ENCODE measurements at regions not wholly inside any gene's neighbourhood (a gene's known extent, or its start where the extent isn't known, plus 50 kb on each side); places are given as distances from the start of the nearest gene placed in this dataset.
"Not testable (repeated sequence)": the region's sequence is repeated elsewhere in the genome, so short reads cannot be mapped to it uniquely, and the experiment has no call there.

DNA sequence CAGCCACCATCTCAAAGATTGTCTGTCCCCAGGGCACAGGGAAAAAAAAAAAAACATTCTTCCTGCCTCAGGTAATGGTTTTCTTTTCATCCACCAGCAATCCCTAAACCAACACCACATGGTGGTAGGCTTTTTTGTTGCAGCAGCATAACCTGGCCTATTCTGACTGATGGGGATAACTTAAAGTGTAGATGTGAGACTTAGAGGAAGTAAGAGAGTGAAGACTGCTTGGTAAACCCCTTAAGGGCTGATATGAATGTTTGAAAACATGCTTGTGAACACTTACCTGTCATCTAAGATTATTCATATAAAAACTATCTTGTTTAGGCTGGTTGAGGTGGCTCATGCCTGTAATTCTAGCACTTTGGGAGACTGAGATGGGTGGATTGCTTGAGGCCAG is 130.2 kb upstream of the RAP1B start:
- no peak overlapping the region for H3K27ac Mint-ChIP-seq
- ATAC-seq (no peak), DNase-seq (no peak)
- H3K4me1 Mint-ChIP-seq, result peaks cover 20% of the 10 kb centered on the region
- H3K4me3 Mint-ChIP-seq, result no peak overlapping the region
- no peaks in the 10 kb centered on the region for H3K27me3 Mint-ChIP-seq
- H3K36me3 Mint-ChIP-seq (ENCODE audit: low read depth), result no peaks in the 10 kb centered on the region
- no peaks in the 10 kb centered on the region for H3K9me3 ChIP-seq (ENCODE audit: control insufficient read depth, low read length, poor library complexity, severe bottlenecking)

DNA sequence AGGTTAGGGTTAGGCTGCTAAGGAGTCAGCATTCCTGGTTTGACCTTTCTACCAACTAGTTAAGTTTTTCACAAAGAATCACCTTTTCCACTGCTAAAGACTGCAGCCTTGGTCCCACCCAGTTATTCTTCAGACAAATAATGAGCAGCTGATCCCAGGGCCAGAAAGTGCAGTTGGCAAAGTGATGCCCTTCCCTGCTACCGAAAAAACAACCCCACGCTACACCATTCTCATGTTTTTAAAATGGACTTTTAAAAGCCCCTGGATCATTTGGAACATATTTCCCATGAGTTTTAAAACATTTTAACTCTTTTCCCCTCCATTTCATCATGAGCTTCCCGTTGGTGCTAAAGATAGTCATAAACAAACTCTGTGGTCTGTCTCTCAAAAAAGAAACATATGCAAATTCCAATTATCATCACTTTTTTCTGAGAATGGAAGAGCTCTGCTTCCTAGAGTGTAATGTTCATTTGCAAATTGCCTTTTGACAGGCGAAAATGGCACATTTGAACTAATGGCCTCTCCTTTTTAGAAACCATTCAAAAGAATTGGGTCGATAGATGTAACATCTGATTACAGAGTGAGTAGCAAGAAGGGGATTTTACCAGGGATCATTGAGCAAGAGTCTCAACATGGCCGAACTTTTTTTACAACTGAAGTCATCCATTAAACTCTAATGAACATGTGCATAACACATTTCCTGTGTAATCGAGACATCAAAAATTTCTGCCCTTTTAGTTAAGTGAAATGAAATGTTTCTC is 129.3 kb upstream of the RAP1B start:
- H3K27me3 Mint-ChIP-seq, result no peaks in the 10 kb centered on the region

DNA sequence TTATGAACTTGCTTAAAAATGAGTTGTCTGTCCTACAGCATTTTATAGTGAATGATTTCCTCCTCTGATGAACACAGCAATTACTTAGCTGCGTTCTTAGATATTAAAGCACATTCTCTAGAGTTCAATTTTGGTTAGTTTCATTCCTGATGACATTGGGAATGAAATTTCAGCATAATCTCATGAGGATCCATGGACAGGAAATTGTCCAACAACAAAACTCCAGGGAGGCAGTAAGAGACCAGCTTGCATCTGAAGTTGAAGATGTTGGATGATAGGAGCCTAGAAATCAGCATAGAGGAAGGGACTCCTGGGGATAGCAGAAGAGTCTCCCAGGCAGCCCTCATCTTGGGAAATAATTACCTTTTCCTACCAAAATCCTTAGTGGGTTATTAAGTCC is 128.7 kb upstream of the RAP1B start:
- Mint-ChIP-seq H3K4me3 (no peak overlapping the region), H3K27ac (peak overlapping the region; percentile 64)

More for the DNA sequence above, 129.3 kb upstream of the RAP1B start:
- Mint-ChIP-seq H3K27ac (peak overlapping the region; percentile 64), H3K4me1 (peaks cover 20% of the 10 kb centered on the region), H3K36me3 (ENCODE audit: low read depth) (peaks cover 3% of the 10 kb centered on the region), H3K4me3 (peak overlapping the region; percentile 49)
- peak; percentile 65 for ATAC-seq
- DNase-seq, result no peak
- no peaks in the 10 kb centered on the region for H3K9me3 ChIP-seq (ENCODE audit: control insufficient read depth, low read length, poor library complexity, severe bottlenecking)

DNA sequence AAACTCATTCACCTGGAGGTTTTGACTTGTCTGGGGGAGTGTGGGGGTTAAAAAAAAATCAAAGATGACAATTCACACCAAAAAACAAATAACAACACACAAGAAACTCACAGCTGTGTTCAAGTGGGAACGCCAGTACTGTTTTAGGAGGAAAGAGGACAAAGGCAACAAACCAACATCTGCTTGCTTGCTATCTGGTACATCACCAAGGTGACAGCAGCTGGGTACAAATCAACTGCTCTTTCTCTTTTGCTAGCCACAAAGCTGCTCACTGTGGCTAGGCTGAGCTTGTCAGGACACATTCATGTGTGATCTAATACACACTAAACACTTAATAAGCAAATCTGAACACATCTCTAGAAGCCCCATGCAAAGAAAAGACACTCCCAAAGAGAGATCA is 128.0 kb upstream of the RAP1B start:
- peak; percentile 79 for ATAC-seq
- H3K4me3 Mint-ChIP-seq, result peak overlapping the region; percentile 52
- H3K4me1 Mint-ChIP-seq, result peaks cover 20% of the 10 kb centered on the region

More for the DNA sequence above, 128.7 kb upstream of the RAP1B start:
- peaks cover 20% of the 10 kb centered on the region for H3K4me1 Mint-ChIP-seq
- ATAC-seq (no peak), DNase-seq (no peak)
- no peaks in the 10 kb centered on the region for H3K27me3 Mint-ChIP-seq
- H3K9me3 ChIP-seq (ENCODE audit: control insufficient read depth, low read length, poor library complexity, severe bottlenecking), result no peaks in the 10 kb centered on the region
- H3K36me3 Mint-ChIP-seq (ENCODE audit: low read depth), result peaks cover 3% of the 10 kb centered on the region

DNA sequence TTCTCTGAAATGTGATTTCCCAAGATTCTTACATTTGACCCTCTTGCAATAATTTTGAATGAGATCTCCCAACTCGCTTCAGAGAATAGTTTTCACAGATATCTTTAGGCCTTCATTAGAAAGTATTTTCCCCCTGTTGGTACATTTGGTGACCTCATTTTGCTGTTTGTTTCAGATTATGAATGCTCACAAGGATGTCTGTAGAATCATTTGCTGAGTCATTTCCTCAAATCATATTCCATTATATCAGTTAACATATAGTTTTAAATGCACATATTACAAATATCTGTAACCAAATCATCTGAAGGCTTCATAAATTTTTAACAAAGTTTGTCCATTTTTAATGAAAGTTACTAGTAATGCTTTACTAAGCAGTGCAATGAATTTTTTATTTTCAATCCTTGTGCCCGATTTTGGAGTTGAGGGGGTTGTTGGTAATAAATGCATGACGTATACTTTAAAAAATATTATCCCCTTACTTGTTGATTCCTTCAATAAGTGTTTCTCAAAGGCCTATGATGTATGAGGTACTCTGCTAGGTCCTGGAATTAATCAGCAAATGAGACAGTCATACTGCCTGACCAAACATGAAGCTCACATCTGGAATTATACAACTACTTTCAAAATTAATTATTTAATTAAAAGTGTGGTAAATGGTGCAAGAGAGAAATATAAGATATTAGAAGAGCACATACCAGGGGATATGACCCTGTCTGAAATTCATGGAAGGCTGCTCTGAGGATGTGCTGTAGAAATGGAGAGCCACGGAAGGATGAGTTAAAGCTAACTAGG is 126.9 kb upstream of the RAP1B start:
- Mint-ChIP-seq H3K27ac (peak overlapping the region; percentile 64), H3K36me3 (ENCODE audit: low read depth) (peaks cover 3% of the 10 kb centered on the region), H3K4me3 (no peak overlapping the region), H3K4me1 (peaks cover 20% of the 10 kb centered on the region), H3K27me3 (no peaks in the 10 kb centered on the region)
- no peak for ATAC-seq
- H3K9me3 ChIP-seq (ENCODE audit: control insufficient read depth, low read length, poor library complexity, severe bottlenecking), result no peaks in the 10 kb centered on the region
- DNase-seq, result no peak

More for the DNA sequence above, 128.0 kb upstream of the RAP1B start:
- H3K9me3 ChIP-seq (ENCODE audit: control insufficient read depth, low read length, poor library complexity, severe bottlenecking), result no peaks in the 10 kb centered on the region
- Mint-ChIP-seq H3K27me3 (no peaks in the 10 kb centered on the region), H3K36me3 (ENCODE audit: low read depth) (peaks cover 3% of the 10 kb centered on the region), H3K27ac (peak overlapping the region; percentile 64)
- DNase-seq, result no peak

DNA sequence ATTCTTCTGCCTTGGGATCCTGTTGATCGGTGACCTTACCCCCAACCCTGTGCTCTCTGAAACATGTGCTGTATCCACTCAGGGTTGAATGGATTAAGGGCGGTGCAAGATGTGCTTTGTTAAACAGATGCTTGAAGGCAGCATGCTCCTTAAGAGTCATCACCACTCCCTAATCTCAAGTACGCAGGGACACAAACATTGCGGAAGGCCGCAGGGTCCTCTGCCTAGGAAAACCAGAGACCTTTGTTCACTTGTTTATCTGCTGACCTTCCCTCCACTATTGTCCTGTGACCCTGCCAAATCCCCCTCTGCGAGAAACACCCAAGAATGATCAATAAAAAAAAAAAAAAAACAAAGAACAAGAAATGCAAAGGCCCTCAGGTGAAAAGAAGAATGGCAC is 126.1 kb upstream of the RAP1B start:
- peaks cover 22% of the 10 kb centered on the region for H3K4me1 Mint-ChIP-seq
- H3K4me3 Mint-ChIP-seq, result not testable (repeated sequence)

DNA sequence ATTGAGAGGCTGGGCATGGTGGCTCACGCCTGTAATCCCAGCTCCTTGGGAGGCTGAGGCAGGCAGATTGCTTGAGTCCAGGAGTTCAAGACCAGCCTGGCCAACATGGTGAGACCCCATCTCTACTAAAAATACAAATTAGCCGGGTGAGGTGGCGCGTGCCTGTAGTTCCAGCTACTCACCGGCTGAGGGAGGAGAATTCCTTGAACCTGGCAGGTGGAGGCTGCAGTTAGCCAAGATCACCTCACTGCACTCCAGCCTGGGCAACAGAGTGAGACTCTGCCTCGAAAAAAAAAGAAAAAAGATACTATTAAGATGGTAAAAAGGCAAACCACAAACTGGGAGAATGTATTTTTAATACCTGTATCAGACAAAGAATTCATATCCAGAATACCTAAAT is 124.2 kb upstream of the RAP1B start:
- not testable (repeated sequence) for H3K27me3 Mint-ChIP-seq; H3K4me3 Mint-ChIP-seq; DNase-seq; H3K36me3 Mint-ChIP-seq (ENCODE audit: low read depth); H3K9me3 ChIP-seq (ENCODE audit: control insufficient read depth, low read length, poor library complexity, severe bottlenecking); ATAC-seq
- H3K4me1 Mint-ChIP-seq, result peaks cover 21% of the 10 kb centered on the region
- peak overlapping the region; percentile 34 for H3K27ac Mint-ChIP-seq

More for the DNA sequence above, 126.1 kb upstream of the RAP1B start:
- H3K36me3 Mint-ChIP-seq (ENCODE audit: low read depth); H3K9me3 ChIP-seq (ENCODE audit: control insufficient read depth, low read length, poor library complexity, severe bottlenecking); ATAC-seq; H3K27me3 Mint-ChIP-seq; H3K27ac Mint-ChIP-seq; DNase-seq: not testable (repeated sequence)

DNA sequence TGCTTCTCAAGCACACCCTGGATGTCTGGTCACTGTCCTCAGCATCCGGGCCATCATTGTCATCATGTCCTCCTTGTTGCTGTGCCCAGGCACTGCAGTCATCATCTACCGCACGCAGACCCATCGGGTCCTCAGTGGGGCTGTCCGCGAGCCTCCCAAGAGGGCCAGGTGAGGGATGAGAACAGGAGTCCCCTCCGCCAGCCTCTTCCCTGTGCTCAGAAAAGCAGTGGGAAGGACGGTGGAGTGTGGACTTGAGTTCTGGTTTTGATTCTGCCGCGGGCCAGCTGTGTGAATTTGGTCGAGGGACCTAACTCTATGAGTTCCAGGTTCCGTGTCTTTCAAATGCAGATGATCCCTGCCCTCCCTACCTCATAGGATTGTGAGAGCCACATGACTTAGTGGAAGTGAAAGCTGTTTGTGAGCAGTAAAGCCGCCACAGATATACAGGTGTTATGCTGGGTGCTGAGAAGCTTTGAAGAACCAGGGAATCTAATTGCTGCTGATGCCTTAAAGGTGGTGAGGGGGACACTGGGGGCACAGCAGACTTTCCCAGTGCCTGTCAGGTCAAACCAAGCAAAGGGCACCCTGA is 122.9 kb upstream of the RAP1B start:
- Mint-ChIP-seq H3K36me3 (ENCODE audit: low read depth) (peaks cover 5% of the 10 kb centered on the region), H3K4me3 (no peak overlapping the region), H3K27ac (no peak overlapping the region), H3K27me3 (no peaks in the 10 kb centered on the region), H3K4me1 (peaks cover 11% of the 10 kb centered on the region)
- H3K9me3 ChIP-seq (ENCODE audit: control insufficient read depth, low read length, poor library complexity, severe bottlenecking), result no peaks in the 10 kb centered on the region
- DNase-seq, result no peak
- ATAC-seq, result no peak

DNA sequence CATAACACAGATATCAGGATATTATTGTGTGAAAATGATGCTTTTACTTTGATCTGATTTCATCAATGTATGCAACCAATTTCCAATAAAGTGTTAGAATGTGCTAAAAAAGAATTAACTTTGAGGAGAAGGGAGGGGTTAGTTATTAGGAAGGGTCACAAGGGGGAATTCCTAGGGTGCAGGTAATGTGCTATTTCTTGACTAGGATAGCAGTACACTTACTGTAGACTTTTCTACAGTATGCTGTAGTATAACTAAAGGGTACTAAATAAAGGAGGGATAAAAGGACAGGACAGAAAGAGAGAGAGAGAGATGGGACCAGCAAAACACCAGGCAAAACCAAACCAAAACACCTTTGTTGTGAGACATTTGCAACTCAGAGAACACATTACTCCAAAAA is 121.4 kb upstream of the RAP1B start:
- Mint-ChIP-seq H3K27ac (no peak overlapping the region), H3K4me1 (peaks cover 11% of the 10 kb centered on the region), H3K4me3 (no peak overlapping the region), H3K27me3 (no peaks in the 10 kb centered on the region), H3K36me3 (ENCODE audit: low read depth) (peaks cover 5% of the 10 kb centered on the region)
- no peaks in the 10 kb centered on the region for H3K9me3 ChIP-seq (ENCODE audit: control insufficient read depth, low read length, poor library complexity, severe bottlenecking)
- ATAC-seq (no peak), DNase-seq (no peak)

DNA sequence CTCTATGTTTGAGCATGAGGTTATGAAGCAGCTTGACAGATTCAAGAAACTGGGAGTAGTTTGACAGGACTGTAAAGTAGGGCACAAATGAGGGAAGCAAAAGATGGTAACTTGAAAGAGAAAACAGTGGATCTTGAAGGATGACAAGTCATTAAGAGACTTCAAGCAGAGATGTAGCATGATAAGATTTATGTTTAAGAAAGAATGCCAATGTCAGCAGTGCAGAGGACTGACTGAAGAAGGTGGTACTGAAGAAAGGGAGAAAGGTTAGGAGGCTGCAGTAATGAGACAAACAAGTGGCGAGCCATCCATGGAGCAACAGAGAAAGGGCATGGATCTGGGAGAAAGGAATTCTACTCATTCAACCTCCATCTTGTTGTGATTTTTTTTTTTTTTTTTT is 120.2 kb upstream of the RAP1B start:
- H3K27me3 Mint-ChIP-seq, result no peaks in the 10 kb centered on the region
- H3K9me3 ChIP-seq (ENCODE audit: control insufficient read depth, low read length, poor library complexity, severe bottlenecking), result no peaks in the 10 kb centered on the region
- DNase-seq (no peak), ATAC-seq (no peak)
- H3K4me3 Mint-ChIP-seq, result no peak overlapping the region
- H3K36me3 Mint-ChIP-seq (ENCODE audit: low read depth), result peaks cover 5% of the 10 kb centered on the region
- H3K27ac Mint-ChIP-seq, result no peak overlapping the region
- peaks cover 11% of the 10 kb centered on the region for H3K4me1 Mint-ChIP-seq

DNA sequence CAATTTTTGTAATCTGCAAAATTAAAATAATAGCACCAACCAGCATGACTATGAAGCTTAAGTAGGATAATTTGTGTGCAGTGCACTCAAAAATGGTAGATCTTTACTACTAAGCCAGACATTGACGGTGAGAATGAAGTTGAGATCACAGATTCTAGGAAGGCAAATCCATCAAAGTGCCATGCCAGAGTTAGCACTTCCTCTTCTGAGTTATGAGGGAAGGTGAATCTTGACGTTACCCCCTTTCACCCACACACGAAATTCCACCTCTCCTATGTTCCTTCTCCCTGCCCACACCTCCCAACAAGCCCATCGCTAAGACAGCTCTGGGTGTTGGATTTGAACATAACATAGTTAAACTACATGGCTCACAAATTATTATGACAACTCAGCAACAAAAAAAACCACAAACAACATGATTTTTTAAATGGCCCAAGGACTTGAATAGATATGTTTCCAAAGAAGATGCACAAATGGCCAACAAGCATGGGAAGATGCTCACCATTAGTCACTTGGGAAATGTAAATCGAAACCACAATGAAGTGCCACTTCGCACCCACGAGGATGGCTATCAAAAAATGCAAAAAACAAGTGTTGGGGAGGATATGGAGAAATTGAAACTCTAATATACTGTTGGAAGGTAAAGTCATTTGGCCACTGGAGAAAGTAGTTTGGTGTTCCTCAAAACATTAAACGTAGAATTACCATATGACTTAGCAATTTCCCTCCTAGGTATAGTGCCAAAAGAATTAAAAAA is 119.3 kb upstream of the RAP1B start:
- Mint-ChIP-seq H3K4me3 (no peak overlapping the region), H3K27ac (no peak overlapping the region), H3K36me3 (ENCODE audit: low read depth) (peaks cover 2% of the 10 kb centered on the region), H3K4me1 (peaks cover 11% of the 10 kb centered on the region), H3K27me3 (no peaks in the 10 kb centered on the region)
- H3K9me3 ChIP-seq (ENCODE audit: control insufficient read depth, low read length, poor library complexity, severe bottlenecking), result no peaks in the 10 kb centered on the region
- no peak for DNase-seq
- ATAC-seq, result no peak

DNA sequence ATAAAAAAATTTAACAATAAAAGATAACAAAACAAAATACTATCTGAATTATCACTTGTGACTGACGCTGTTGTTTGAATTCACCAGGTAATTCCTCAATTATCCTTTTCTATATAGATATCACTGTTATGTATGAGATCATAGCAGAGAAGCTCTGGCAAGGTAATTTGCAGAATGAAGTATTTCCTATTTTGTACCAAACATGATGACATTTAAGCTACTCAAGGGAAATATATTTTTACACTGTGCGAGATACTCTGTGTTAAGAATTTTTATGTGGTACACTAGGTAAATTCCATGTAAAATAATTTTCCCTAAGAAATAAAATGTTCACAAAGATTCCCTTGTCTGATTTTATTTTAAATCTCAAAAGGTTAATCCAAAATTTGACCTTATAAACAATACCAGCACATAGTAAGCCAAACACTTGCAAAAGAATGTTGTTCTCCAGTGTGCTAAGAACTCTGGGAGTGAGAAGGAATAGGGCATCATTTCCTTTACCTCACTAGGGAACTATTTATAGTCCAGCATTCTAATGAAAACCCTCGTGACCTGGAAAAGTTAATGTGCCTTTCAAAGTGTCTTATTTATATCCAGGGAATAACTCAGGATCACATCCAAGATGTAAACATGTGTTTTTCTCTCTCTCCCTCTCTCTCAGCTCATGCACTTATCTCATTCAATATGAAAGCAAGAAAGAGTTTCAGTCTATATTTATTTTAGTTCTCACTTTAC is 115.2 kb upstream of the RAP1B start:
- Mint-ChIP-seq H3K27ac (no peak overlapping the region), H3K4me3 (no peak overlapping the region), H3K4me1 (peaks cover 17% of the 10 kb centered on the region), H3K36me3 (ENCODE audit: low read depth) (no peaks in the 10 kb centered on the region), H3K27me3 (no peaks in the 10 kb centered on the region)
- DNase-seq (no peak), ATAC-seq (no peak)
- no peaks in the 10 kb centered on the region for H3K9me3 ChIP-seq (ENCODE audit: control insufficient read depth, low read length, poor library complexity, severe bottlenecking)

All from T-helper 17 cell (primary cell).